Renal cortex interstitium (tissue), 11 donors: ENCODE measurements at regions not wholly inside any gene's neighbourhood (a gene's known extent, or its start where the extent isn't known, plus 50 kb on each side); places are given as distances from the start of the nearest gene placed in this dataset.

Source experiments
- DNase-seq, 11 donors: peaks; one replicate each; pipeline ENCODE4 v3.0.0-alpha.2; 2013; ENCODE audit warnings: low read depth in 9 of 11, low spot score in 4 of 11; ENCODE audit errors: extremely low read depth in 1 of 11

GRCh38 chr13:83622422-83622784, 259.9 kb downstream of the SLITRK1 start:
- DNase-seq, result no peak

GRCh38 chr13:83621765-83622421, 260.4 kb downstream of the SLITRK1 start:
- no peak for DNase-seq

GRCh38 chr13:83620530-83621220, 261.6 kb downstream of the SLITRK1 start:
- DNase-seq, result no peak

DNA sequence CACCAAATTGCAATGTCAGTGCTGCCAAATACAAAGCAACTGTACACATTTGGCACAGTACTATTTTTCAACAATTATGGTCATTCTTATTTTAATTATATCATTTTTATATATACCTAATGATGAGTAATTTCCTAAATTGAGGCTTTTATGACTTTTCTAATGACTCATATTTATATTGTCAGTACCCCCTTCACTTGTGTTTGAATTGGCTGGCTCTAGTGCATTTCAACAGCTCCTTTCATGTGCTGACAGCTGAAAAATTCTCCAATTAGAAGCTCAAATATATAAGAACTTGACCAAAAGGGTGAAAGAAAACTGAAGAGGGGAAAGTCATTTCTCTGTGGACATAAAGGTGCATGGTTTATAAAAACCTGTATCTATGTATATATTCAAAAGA, 263.3 kb downstream of the SLITRK1 start:
- DNase-seq, result no peak

- no peak for DNase-seq
Measured at GRCh38 chr13:83613524-83613923, 268.8 kb downstream of the SLITRK1 start.

DNA sequence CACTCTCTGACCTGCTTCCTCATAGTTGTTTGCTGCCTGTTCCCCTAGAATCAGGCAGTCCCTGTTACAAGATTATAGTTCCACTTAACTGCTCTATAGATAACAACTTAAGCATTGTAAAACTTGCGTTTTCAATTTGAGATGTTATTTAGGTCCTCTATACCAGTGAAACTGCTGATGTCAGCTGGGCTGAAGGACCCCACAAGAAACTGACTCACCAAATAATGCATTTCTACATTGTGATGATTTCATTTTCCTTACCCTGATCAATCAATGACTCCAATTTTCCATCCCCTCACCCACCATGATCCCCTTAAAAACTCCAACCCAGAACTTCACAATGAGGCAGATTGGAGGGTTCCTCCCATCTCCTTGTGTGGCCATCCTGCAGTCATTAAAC, 280.7 kb downstream of the SLITRK1 start:
- DNase-seq, result no peak

- no peak for DNase-seq
Measured at GRCh38 chr13:83592095-83592494, 290.2 kb downstream of the SLITRK1 start.

- DNase-seq, result no peak
Measured at GRCh38 chr13:83589814-83590213, 292.5 kb downstream of the SLITRK1 start.

DNA sequence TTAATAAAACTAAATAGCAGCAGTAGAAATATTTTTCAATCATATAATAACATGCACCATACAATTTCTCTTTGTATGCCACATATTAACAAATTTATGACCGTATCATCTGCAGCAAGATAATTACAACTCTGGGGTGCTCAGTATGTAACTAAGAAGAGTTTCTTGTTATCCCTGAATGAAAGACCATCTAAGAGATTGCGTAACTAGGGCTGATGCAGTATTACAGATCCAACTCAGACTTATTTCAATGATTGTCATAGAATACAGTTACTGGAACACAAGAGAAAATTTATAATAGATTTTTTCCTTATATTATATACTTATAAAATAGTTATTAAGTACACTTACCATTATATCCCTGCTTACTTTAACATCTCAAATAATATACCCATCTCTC, 305.1 kb downstream of the SLITRK1 start:
- DNase-seq, result no peak

GRCh38 chr13:83568019-83568418, 314.3 kb downstream of the SLITRK1 start:
- DNase-seq, result no peak

DNA sequence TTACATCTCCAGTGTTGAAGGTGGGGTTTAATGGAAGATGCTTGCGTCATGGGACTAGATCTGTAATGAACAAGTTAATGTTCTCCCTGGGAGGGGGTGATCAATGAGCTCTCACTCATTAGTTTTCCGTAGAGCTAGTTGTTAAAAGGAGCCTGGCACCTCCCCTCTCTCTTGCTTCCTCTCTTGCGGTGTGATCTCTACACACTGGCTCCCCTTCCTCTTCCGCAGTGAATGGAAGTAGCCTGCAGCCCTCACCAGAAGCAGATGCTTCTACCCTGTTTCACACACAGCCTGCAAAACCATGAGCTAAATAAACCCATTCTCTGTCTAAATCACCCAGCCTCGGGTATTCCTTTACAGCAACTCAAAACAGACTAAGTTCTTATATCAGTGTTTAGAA, 318.8 kb downstream of the SLITRK1 start:
- no peak for DNase-seq

DNA sequence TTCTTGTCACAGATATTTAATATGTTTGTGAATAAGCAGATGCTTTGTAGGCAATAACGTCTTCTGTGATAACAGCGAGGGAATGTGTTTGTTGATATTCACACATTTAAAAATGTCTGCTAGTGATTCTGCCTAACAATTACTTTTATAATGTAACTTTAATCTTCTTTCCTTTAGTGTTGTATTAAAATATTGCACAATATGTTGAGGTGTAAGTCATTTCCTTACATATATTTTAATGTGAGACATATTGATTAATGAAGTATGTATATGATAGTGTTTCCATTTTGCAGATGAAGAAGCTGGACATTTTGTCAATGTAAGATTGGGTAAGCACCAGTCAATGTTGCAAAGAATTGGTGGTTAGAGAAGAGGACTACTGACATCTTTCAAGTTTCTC, 324.4 kb downstream of the SLITRK1 start:
- no peak for DNase-seq

GRCh38 chr13:83549671-83550070, 332.6 kb downstream of the SLITRK1 start:
- DNase-seq, result no peak

DNA sequence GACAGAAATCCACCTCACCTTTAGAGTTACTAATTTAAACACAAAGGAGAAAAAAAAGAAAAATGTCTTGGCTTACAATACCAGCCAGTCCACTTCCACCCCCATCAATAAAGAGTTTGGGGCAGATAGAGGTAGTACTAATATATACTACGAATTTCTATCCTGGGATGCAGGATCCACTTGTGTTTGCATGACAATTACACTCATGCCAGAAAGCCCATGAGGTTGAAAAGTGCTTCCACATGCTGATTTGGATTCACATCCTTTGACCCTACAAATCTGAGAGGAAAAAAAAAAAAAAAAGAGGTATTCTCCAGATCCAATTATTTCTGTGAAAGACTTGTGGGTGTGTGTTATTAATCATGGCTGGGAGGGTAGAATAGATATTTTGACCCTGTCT, 335.2 kb downstream of the SLITRK1 start:
- no peak for DNase-seq

GRCh38 chr13:83546476-83546875, 335.8 kb downstream of the SLITRK1 start:
- no peak for DNase-seq

- DNase-seq, result no peak
Measured at GRCh38 chr13:83538636-83539035, 343.6 kb downstream of the SLITRK1 start.

- no peak for DNase-seq
Measured at GRCh38 chr13:83536941-83537340, 345.3 kb downstream of the SLITRK1 start.

- no peak for DNase-seq
Measured at GRCh38 chr13:83536153-83536552, 346.1 kb downstream of the SLITRK1 start.

- no peak for DNase-seq
Measured at GRCh38 chr13:83532809-83533208, 349.5 kb downstream of the SLITRK1 start.

GRCh38 chr13:83531022-83531421, 351.3 kb downstream of the SLITRK1 start:
- no peak for DNase-seq

DNA sequence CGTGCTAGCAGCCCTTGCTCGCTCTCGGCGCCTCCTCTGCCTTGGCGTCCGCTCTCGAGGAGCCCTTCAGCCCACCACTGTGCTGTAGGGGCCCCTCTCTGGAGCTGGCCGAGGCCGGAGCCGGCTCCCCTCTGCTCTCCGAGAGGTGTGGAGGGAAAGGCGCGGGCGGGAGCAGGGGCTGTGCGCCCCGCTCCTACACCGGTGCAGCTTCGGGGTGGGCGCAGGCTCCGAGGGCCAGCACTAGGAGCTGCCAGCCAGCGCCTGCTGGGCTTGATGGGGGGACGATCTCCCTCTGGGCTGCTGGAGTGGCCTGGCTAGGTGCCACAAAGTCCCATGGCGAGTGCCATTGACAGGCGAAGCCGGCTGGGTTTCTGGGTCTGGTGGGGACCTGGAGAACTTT, 365.5 kb downstream of the SLITRK1 start:
- no peak for DNase-seq
